Erythroblast (primary cell): ENCODE measurements at regions not wholly inside any gene's neighbourhood (a gene's known extent, or its start where the extent isn't known, plus 50 kb on each side); places are given as distances from the start of the nearest gene placed in this dataset.

Source experiments
- GATA1 ChIP-seq: IDR thresholded peaks from 2 replicates; pipeline ENCODE4 v1.6.1; 2011; ENCODE audit warnings: low read depth, mild to moderate bottlenecking, control low read depth, low read length, moderate library complexity
- POLR2A ChIP-seq: IDR thresholded peaks from 2 replicates; pipeline ENCODE4 v1.6.1; 2011; ENCODE audit warnings: mild to moderate bottlenecking, low read length

DNA sequence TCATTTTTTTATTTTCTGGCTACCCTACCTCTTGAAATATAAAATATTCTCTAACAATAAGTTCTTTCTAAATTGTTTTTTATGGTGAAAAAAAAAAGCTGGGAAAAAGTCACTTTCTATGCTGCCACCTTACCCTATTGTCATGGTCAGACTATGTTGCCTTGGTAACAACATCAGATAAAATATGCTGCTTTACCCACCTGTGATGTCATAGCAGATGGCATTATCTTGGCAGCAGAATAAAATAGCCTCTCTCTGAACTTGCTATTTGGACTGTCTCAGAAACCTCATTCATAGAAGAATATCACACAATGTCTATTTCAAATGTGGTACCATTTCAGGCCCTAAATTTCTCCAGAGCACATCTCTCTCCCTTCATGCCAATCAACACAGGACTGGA is 69.6 kb upstream of the SGIP1 start:
- no peak for TF ChIP-seq POLR2A
- TF ChIP-seq GATA1: no peak
